Caco-2 (cell line): ENCODE measurements at regions not wholly inside any gene's neighbourhood (a gene's known extent, or its start where the extent isn't known, plus 50 kb on each side); places are given as distances from the start of the nearest gene placed in this dataset.

Source experiments
- BruUV-seq: library from RNA; stranded (reverse); fragments of 400-500 nt; replicated peaks from 2 replicates; lab custom pipeline; 2021; lab: Mats Ljungman, UMichigan
- CTCF ChIA-PET: fragments of 300-600 bp; sonication (Branson Sonifier 250); formaldehyde crosslinking; loops from one replicate; lab custom pipeline; 2022; ENCODE audit warnings: antibody characterized with exemption; lab: Charles Lee
- POLR2A ChIA-PET: fragments of 300-600 bp; sonication (Branson Sonifier 250); formaldehyde crosslinking; loops from one replicate; lab custom pipeline; 2022; ENCODE audit warnings: antibody characterized with exemption; lab: Charles Lee
- DNase-seq, 2 experiments: peaks; one replicate each; pipeline versions ENCODE4 v3.0.0 to v3.0.0-alpha.2; 2020 to 2022
- H3K27me3 ChIP-seq: replicated peaks from 2 replicates; pipeline ENCODE4 v1.6.0; 2011; ENCODE audit warnings: low read length; ENCODE audit not compliant: control insufficient read depth, insufficient read depth
- H3K36me3 ChIP-seq: 2 replicates; pipeline ENCODE4 v1.5.1; 2011; ENCODE audit warnings: low read length; ENCODE audit not compliant: control insufficient read depth, insufficient read depth
- H3K4me1 ChIP-seq: fragments of 250-450 bp; sonication (Bioruptor Pico); 2 replicates; pipeline ENCODE4 v1.5.1; 2020; ENCODE audit warnings: mild to moderate bottlenecking
- H3K4me3 ChIP-seq: 2 replicates; pipeline ENCODE4 v1.5.1; 2011; ENCODE audit warnings: low read depth, mild to moderate bottlenecking, control low read depth, low read length
- H3K9me3 ChIP-seq: fragments of 250-450 bp; sonication (Bioruptor Pico); 2 replicates; pipeline ENCODE4 v1.5.1; 2020; ENCODE audit warnings: mild to moderate bottlenecking, moderate library complexity
- H3K27ac Mint-ChIP-seq: one replicate; pipeline ENCODE4 v1.8.0; 2022; ENCODE audit warnings: mixed read lengths; ENCODE audit not compliant: unreplicated experiment
- H3K27me3 Mint-ChIP-seq: one replicate; pipeline ENCODE4 v1.8.0; 2022; ENCODE audit warnings: mixed read lengths; ENCODE audit not compliant: insufficient read depth, unreplicated experiment
- H3K36me3 Mint-ChIP-seq: one replicate; pipeline ENCODE4 v1.8.0; 2022; ENCODE audit warnings: mild to moderate bottlenecking, mixed read lengths; ENCODE audit not compliant: insufficient read depth, unreplicated experiment
- H3K4me1 Mint-ChIP-seq: one replicate; pipeline ENCODE4 v1.8.0; 2022; ENCODE audit warnings: low read depth, mixed read lengths; ENCODE audit not compliant: unreplicated experiment
- H3K4me3 Mint-ChIP-seq: one replicate; pipeline ENCODE4 v1.8.0; 2022; ENCODE audit warnings: mild to moderate bottlenecking, moderate library complexity, mixed read lengths; ENCODE audit not compliant: unreplicated experiment
- H3K9me3 Mint-ChIP-seq: one replicate; pipeline ENCODE4 v1.8.0; 2022; ENCODE audit warnings: mixed read lengths; ENCODE audit not compliant: unreplicated experiment
- intact Hi-C: fragments of 100-400 bp; cut with micrococcal nuclease; formaldehyde crosslinking; loops from one replicate; pipeline ENCODE4 v1.10.0; 2022; ENCODE audit not compliant: unreplicated experiment
- TF ChIP-seq, protein P1 (sequence below), 2 experiments: fragments of 200-600 bp in 1 of 2; IDR thresholded peaks; 1 replicate in 1 of 2; 2 replicates in 1 of 2; pipeline versions ENCODE4 v1.5.1 to v1.8.0; 2011 to 2022; ENCODE audit warnings: antibody characterized with exemption in 1 of 2, control low read depth in 1 of 2, inconsistent platforms in 1 of 2, low read depth in 1 of 2, low read length in 1 of 2, mild to moderate bottlenecking in 1 of 2, moderate library complexity in 1 of 2; ENCODE audit not compliant: insufficient read depth in 1 of 2, severe bottlenecking in 1 of 2, unreplicated experiment in 1 of 2

DNA sequence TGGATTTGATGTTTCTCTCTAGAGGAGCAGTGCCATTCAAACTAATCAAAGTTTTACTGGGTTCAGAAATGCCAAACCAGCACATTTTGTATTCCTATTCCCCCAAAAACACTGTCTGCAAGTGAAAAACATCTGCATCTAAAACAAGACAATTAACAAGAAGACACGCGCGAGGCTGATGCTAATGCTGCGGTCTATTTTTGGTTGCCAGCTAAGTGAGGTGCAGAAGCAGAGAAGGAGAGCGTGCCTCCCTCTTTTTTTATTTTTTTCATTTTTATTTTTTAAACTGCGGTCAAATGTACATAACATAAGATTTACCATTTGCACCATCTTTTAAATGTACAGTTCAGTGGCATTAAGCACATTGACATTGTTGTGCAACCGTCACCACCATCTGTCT is 641.1 kb downstream of the DHX35 start:
- no peak for DNase-seq
- Mint-ChIP-seq H3K27me3 (peaks cover 16% of the 10 kb centered on the region), H3K9me3 (peaks cover 11% of the 10 kb centered on the region), H3K36me3 (no peaks in the 10 kb centered on the region), H3K27ac (no peak overlapping the region), H3K4me1 (no peaks in the 10 kb centered on the region), H3K4me3 (no peak overlapping the region)
- POLR2A ChIA-PET = no interaction called here
- H3K9me3 ChIP-seq = no peaks in the 10 kb centered on the region
- H3K4me3 ChIP-seq = no peak overlapping the region
- H3K27me3 ChIP-seq = no peaks in the 10 kb centered on the region
- H3K4me1 ChIP-seq = no peaks in the 10 kb centered on the region
- CTCF ChIA-PET = no interaction called here
- no peaks in the 10 kb centered on the region for H3K36me3 ChIP-seq
- no TSS peak for BruUV-seq
- intact Hi-C loops = no loop called here
- TF ChIP-seq, protein P1, sequence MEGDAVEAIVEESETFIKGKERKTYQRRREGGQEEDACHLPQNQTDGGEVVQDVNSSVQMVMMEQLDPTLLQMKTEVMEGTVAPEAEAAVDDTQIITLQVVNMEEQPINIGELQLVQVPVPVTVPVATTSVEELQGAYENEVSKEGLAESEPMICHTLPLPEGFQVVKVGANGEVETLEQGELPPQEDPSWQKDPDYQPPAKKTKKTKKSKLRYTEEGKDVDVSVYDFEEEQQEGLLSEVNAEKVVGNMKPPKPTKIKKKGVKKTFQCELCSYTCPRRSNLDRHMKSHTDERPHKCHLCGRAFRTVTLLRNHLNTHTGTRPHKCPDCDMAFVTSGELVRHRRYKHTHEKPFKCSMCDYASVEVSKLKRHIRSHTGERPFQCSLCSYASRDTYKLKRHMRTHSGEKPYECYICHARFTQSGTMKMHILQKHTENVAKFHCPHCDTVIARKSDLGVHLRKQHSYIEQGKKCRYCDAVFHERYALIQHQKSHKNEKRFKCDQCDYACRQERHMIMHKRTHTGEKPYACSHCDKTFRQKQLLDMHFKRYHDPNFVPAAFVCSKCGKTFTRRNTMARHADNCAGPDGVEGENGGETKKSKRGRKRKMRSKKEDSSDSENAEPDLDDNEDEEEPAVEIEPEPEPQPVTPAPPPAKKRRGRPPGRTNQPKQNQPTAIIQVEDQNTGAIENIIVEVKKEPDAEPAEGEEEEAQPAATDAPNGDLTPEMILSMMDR (IDR thresholded peaks at IDR 0.05; ENCODE audit: insufficient read depth in 1 of 2, low read depth in 1 of 2, low read length in 1 of 2, severe bottlenecking in 1 of 2, unreplicated experiment in 1 of 2) = no peak

DNA sequence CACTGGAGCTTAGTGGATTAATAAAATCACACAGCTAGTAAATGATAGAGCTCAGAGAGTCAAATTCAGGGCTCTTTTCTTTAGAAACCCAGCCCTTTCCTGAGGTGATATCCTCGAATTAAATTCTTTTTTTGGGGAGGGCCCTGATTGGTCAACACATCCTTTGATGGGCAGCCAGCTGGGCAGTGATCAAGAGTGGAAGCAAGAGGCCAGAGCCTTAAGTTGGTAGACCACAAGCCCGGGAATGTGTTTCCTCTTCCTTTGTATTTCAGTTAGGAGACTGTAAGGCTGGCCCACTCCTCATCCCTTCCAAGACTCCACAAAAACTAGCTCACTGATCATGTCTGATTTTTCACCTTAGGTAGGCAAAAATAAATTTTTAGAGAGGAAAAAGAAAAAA is 640.5 kb downstream of the DHX35 start:
- no peaks in the 10 kb centered on the region for H3K4me1 ChIP-seq
- Mint-ChIP-seq H3K4me3 (no peak overlapping the region), H3K27me3 (peaks cover 22% of the 10 kb centered on the region), H3K9me3 (peaks cover 11% of the 10 kb centered on the region), H3K36me3 (no peaks in the 10 kb centered on the region), H3K27ac (no peak overlapping the region), H3K4me1 (no peaks in the 10 kb centered on the region)
- no peak for DNase-seq
- BruUV-seq = no TSS peak
- no peaks in the 10 kb centered on the region for H3K27me3 ChIP-seq
- H3K4me3 ChIP-seq = no peak overlapping the region
- TF ChIP-seq, protein P1 (IDR thresholded peaks at IDR 0.05; ENCODE audit: insufficient read depth in 1 of 2, low read depth in 1 of 2, low read length in 1 of 2, severe bottlenecking in 1 of 2, unreplicated experiment in 1 of 2) = no peak
- no peaks in the 10 kb centered on the region for H3K36me3 ChIP-seq
- ChIA-PET CTCF (no interaction called here), POLR2A (no interaction called here)
- intact Hi-C loops = no loop called here
- no peaks in the 10 kb centered on the region for H3K9me3 ChIP-seq

DNA sequence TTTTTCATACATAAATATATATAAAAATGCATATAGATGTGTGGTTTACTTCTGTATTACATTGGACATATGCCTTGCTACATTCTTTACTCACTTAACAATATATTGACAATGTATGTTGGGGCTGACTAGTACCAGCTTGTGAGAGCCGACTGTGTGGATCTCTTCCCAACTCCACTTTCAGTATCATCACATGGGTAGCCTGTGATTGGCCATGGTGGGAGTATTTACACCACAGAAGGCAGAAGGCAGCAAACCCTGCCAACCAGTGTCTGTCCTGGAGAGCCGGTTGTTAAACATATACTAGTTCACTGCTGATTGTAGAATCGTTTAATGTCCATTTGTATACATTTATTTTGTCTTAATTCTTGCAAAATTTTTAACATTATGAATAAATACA is 638.7 kb downstream of the DHX35 start:
- H3K4me3 ChIP-seq = no peak overlapping the region
- no peaks in the 10 kb centered on the region for H3K36me3 ChIP-seq
- Mint-ChIP-seq H3K9me3 (peaks cover 11% of the 10 kb centered on the region), H3K27ac (no peak overlapping the region), H3K4me1 (no peaks in the 10 kb centered on the region), H3K27me3 (peaks cover 28% of the 10 kb centered on the region), H3K36me3 (no peaks in the 10 kb centered on the region), H3K4me3 (no peak overlapping the region)
- POLR2A ChIA-PET = no interaction called here
- no TSS peak for BruUV-seq
- CTCF ChIA-PET = no interaction called here
- no peak for DNase-seq
- intact Hi-C loops = no loop called here
- no peaks in the 10 kb centered on the region for H3K9me3 ChIP-seq
- H3K27me3 ChIP-seq = no peaks in the 10 kb centered on the region
- TF ChIP-seq, protein P1 (IDR thresholded peaks at IDR 0.05; ENCODE audit: insufficient read depth in 1 of 2, low read depth in 1 of 2, low read length in 1 of 2, severe bottlenecking in 1 of 2, unreplicated experiment in 1 of 2) = no peak
- no peaks in the 10 kb centered on the region for H3K4me1 ChIP-seq
